ENCODE measurements at regions not wholly inside any gene's neighbourhood (a gene's known extent, or its start where the extent isn't known, plus 50 kb on each side); places are given as distances from the start of the nearest gene placed in this dataset.
A peak's percentile ranks its signal among the peaks of the same experiment; 100 is the strongest.

GRCh38 chr16:85334718-85335583 lies 222.7 kb upstream of the CIBAR2 start (continued):
- no peak for TF ChIP-seq MED13 (CRISPR knock-in tag; IDR thresholded peaks at IDR 0.05)
- no peak for TF ChIP-seq ZBTB8A (CRISPR knock-in tag; IDR thresholded peaks at IDR 0.05; ENCODE audit: borderline replicate concordance, low read depth)
- no peak for TF ChIP-seq CENPX (CRISPR knock-in tag; IDR thresholded peaks at IDR 0.05)
- no peak for TF ChIP-seq ZNF275 (CRISPR knock-in tag; IDR thresholded peaks at IDR 0.05; ENCODE audit: borderline replicate concordance)
- no peak for TF ChIP-seq MTERF4 (CRISPR knock-in tag; IDR thresholded peaks at IDR 0.05)
- no peak for TF ChIP-seq ATAD3A (CRISPR knock-in tag; IDR thresholded peaks at IDR 0.05)
- no peak for TF ChIP-seq RCOR2 (CRISPR knock-in tag; IDR thresholded peaks at IDR 0.05)
- TF ChIP-seq ZNF556 (CRISPR knock-in tag; IDR thresholded peaks at IDR 0.05; ENCODE audit: borderline replicate concordance): no peak
- TF ChIP-seq RFX1 (IDR thresholded peaks at IDR 0.05): no peak
- no peak for TF ChIP-seq REST (IDR thresholded peaks at IDR 0.05; ENCODE audit: borderline replicate concordance in 1 of 2, low read depth in 1 of 2, low read length in 2 of 2)
- TF ChIP-seq, protein P1, sequence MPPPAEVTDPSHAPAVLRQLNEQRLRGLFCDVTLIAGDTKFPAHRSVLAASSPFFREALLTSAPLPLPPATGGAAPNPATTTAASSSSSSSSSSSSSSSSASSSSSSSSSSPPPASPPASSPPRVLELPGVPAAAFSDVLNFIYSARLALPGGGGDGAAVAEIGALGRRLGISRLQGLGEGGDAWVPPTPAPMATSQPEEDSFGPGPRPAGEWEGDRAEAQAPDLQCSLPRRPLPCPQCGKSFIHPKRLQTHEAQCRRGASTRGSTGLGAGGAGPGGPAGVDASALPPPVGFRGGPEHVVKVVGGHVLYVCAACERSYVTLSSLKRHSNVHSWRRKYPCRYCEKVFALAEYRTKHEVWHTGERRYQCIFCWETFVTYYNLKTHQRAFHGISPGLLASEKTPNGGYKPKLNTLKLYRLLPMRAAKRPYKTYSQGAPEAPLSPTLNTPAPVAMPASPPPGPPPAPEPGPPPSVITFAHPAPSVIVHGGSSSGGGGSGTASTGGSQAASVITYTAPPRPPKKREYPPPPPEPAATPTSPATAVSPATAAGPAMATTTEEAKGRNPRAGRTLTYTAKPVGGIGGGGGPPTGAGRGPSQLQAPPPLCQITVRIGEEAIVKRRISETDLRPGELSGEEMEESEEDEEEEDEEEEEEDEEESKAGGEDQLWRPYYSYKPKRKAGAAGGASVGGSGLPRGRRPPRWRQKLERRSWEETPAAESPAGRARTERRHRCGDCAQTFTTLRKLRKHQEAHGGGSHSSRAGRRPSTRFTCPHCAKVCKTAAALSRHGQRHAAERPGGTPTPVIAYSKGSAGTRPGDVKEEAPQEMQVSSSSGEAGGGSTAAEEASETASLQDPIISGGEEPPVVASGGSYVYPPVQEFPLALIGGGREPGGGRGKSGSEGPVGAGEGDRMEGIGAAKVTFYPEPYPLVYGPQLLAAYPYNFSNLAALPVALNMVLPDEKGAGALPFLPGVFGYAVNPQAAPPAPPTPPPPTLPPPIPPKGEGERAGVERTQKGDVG (CRISPR knock-in tag; IDR thresholded peaks at IDR 0.05; ENCODE audit: borderline replicate concordance): no peak
- TF ChIP-seq ZNF768 (CRISPR knock-in tag; IDR thresholded peaks at IDR 0.05): peak; percentile 62; the same call in 1 of the 2 replicates
- no peak for TF ChIP-seq CREM (IDR thresholded peaks at IDR 0.05)
- no peak for TF ChIP-seq CREM (CRISPR knock-in tag; IDR thresholded peaks at IDR 0.05)
- TF ChIP-seq ZNF776 (CRISPR knock-in tag; IDR thresholded peaks at IDR 0.05): no peak
- no peak for TF ChIP-seq ZNF496 (CRISPR knock-in tag; IDR thresholded peaks at IDR 0.05; ENCODE audit: insufficient replicate concordance)
- TF ChIP-seq MYNN (CRISPR knock-in tag; IDR thresholded peaks at IDR 0.05; ENCODE audit: low read depth): no peak
